ENCODE measurements at regions not wholly inside any gene's neighbourhood (a gene's known extent, or its start where the extent isn't known, plus 50 kb on each side); places are given as distances from the start of the nearest gene placed in this dataset.

DNA sequence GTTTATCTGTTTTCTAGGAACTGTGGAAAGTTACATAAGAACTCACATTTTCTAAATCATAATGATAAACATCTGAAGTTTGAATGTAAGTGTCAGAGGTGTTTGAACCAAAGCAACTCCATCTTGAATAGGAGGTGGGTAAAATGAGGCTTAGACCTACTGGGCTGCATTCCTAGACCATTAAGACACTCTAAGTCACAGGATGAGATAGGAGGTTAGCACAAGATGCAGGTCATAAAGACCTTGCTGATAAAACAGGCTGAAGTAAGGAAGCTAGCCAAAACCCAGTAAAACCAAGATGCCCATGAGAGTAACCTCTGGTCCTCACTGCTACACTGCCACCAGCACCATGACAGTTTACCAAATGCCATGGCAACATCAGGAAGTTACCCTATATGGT, 297.7 kb upstream of the POU5F2 start:
- DNase-seq (ENCODE audit: low spot score): no peak
- Histone ChIP-seq H3K27me3 (no peaks in the 10 kb centered on the region), H3K9me3 (no peaks in the 10 kb centered on the region), H3K4me1 (no peaks in the 10 kb centered on the region), H3K36me3 (no peaks in the 10 kb centered on the region), H3K27ac (no peak overlapping the region), H3K4me3 (no peak overlapping the region)
- TF ChIP-seq, protein P1, sequence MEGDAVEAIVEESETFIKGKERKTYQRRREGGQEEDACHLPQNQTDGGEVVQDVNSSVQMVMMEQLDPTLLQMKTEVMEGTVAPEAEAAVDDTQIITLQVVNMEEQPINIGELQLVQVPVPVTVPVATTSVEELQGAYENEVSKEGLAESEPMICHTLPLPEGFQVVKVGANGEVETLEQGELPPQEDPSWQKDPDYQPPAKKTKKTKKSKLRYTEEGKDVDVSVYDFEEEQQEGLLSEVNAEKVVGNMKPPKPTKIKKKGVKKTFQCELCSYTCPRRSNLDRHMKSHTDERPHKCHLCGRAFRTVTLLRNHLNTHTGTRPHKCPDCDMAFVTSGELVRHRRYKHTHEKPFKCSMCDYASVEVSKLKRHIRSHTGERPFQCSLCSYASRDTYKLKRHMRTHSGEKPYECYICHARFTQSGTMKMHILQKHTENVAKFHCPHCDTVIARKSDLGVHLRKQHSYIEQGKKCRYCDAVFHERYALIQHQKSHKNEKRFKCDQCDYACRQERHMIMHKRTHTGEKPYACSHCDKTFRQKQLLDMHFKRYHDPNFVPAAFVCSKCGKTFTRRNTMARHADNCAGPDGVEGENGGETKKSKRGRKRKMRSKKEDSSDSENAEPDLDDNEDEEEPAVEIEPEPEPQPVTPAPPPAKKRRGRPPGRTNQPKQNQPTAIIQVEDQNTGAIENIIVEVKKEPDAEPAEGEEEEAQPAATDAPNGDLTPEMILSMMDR (IDR thresholded peaks at IDR 0.05): no peak

DNA sequence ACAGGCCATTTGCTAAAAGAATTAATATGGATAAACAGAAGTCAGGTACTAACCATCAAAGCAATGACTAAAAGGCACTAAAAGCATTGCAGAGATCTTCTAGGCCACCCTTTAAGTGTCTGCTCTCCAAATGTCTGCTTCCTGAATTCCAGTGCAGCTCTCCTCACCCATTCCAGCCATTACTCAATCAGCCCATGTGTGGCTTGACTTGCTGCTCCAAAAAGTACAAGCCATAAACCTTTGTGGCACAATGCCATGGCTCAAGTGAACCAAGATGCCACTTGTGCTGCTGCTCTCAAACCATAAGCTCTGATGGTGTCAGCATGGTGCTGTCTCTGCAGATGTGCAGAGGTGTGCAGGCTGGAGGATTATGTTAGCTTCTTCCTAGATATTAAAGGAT, 290.2 kb upstream of the POU5F2 start:
- Histone ChIP-seq H3K27ac (no peak overlapping the region), H3K27me3 (no peaks in the 10 kb centered on the region), H3K4me3 (no peak overlapping the region), H3K36me3 (no peaks in the 10 kb centered on the region), H3K4me1 (no peaks in the 10 kb centered on the region), H3K9me3 (no peaks in the 10 kb centered on the region)
- TF ChIP-seq, protein P1 (IDR thresholded peaks at IDR 0.05): no peak
- no peak for DNase-seq (ENCODE audit: low spot score)

DNA sequence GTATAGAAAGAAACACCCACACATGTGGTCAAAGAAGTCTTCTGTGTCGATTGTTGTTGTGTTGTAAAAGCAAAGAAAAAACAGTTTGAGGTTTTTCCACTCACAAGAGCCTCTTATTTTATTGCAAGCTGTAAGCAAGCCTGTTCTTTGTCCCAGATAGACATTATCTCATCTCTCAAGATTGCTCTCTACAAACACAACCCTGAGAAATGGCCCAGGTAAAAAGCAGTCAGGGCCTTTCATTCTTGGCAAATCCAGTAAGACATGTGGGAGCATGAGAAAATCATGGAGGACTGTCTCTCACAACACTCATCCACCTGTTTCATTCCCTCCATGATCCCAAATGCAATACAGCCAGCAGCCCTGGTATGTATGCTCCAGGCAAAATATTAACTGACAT, 286.6 kb upstream of the POU5F2 start:
- Histone ChIP-seq H3K27ac (no peak overlapping the region), H3K36me3 (no peaks in the 10 kb centered on the region), H3K4me3 (no peak overlapping the region), H3K9me3 (no peaks in the 10 kb centered on the region), H3K27me3 (no peaks in the 10 kb centered on the region), H3K4me1 (no peaks in the 10 kb centered on the region)
- no peak for DNase-seq (ENCODE audit: low spot score)
- TF ChIP-seq, protein P1 (IDR thresholded peaks at IDR 0.05): no peak

DNA sequence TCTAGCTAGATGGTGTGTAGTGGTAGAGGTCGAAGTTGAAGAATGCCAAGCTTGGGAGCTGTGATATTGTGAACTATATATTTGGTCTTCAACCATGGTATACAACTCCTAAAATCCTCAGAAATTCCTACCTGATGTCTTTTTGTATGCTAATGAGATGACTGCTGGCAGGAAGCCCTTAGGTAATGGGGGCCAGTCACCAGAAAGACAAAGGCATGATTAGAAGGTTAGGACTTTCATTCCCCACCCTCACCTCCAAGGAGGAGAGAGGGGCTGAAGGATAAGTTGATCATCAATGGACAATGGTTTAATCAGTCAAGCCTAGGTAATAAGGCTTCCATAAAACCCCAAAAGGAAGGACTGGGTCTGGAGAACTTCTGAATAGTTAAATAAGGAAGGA, 285.7 kb upstream of the POU5F2 start:
- TF ChIP-seq, protein P1 (IDR thresholded peaks at IDR 0.05): no peak
- Histone ChIP-seq H3K4me1 (no peaks in the 10 kb centered on the region), H3K4me3 (no peak overlapping the region), H3K27ac (no peak overlapping the region), H3K9me3 (no peaks in the 10 kb centered on the region), H3K36me3 (no peaks in the 10 kb centered on the region), H3K27me3 (no peaks in the 10 kb centered on the region)
- no peak for DNase-seq (ENCODE audit: low spot score)

DNA sequence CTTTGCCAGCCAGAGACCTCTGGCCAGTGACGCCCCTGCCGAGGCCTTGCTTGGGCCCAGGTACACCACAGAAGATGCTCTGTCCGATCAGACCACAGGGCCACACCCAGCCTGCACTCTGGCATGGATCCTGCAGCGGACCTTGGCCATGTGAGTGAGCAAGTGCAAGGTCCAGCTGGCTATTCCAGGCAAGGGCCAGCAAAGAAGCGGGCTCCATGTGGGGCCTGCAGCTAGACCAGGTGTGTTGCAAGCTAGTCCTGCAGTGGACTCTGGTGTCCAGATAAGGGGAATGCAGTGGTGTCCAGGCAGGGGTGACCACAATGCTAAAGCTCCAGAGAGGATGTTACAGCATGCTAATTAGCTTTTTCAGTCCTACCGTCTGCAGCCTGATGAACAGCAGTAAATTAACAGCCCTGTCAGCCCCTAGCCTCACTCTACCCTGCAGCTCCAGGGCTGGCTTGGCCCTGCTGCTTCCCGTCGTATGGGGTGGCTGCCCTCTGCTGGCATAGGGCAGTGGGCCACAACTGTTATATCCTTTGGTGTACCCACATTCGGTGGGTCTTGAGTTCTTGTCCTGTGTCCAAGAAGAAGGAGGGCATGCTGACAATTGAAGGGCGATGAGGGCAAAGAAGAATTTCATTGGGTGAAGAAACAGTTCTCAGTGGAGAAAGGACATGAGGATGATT, 284.5 kb upstream of the POU5F2 start:
- Histone ChIP-seq H3K27me3 (no peaks in the 10 kb centered on the region), H3K4me1 (no peaks in the 10 kb centered on the region), H3K27ac (no peak overlapping the region), H3K9me3 (no peaks in the 10 kb centered on the region), H3K36me3 (no peaks in the 10 kb centered on the region), H3K4me3 (no peak overlapping the region)
- TF ChIP-seq, protein P1 (IDR thresholded peaks at IDR 0.05): no peak
- no peak for DNase-seq (ENCODE audit: low spot score)

DNA sequence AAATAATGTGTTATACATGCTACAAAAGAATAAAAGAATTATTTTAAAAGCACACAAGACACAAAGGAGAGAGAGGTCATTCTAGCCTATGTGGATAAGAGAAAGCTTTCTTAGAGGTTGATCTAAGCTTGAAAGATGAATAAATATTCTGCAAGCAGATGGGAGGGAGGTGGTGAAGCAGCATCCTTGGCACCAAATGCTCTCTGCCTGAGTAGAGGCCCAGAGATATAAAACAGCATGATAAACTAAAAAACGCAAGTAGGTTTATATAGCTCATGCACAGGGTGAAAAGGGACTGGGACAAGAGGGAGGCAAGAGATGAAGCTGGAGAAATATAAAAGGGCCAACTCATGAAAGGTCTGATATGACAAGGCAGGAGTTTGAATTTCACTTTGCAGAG, 283.2 kb upstream of the POU5F2 start:
- Histone ChIP-seq H3K27ac (no peak overlapping the region), H3K9me3 (no peaks in the 10 kb centered on the region), H3K4me3 (no peak overlapping the region), H3K27me3 (no peaks in the 10 kb centered on the region), H3K36me3 (no peaks in the 10 kb centered on the region), H3K4me1 (no peaks in the 10 kb centered on the region)
- TF ChIP-seq, protein P1 (IDR thresholded peaks at IDR 0.05): no peak
- DNase-seq (ENCODE audit: low spot score): no peak
